ENCODE measurements at regions not wholly inside any gene's neighbourhood (a gene's known extent, or its start where the extent isn't known, plus 50 kb on each side); places are given as distances from the start of the nearest gene placed in this dataset.

DNA sequence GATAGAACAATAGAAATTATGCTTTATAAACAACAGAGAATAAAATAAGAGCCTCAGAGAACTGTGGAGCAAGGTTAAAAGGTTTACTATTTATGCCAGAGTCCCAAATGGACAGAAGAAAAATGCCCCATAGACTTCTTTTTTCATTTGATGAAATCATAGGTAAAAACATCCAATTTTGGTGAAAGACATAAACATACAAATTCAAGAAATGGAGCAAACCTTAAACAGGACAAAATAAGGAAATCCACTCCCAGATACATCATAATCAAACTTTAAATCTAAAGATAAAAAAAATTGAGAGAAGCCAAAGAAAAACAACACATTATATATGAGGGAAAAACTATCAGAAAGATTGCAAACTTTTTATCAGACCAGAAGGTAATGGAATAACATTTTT is 182.8 kb downstream of the GADD45G start:
- H3K4me3 ChIP-seq (replicated peaks in 1 of 2; ENCODE audit: low read depth in 2 of 2, low read length in 2 of 2): no peak overlapping the region
- TF ChIP-seq, protein P1, sequence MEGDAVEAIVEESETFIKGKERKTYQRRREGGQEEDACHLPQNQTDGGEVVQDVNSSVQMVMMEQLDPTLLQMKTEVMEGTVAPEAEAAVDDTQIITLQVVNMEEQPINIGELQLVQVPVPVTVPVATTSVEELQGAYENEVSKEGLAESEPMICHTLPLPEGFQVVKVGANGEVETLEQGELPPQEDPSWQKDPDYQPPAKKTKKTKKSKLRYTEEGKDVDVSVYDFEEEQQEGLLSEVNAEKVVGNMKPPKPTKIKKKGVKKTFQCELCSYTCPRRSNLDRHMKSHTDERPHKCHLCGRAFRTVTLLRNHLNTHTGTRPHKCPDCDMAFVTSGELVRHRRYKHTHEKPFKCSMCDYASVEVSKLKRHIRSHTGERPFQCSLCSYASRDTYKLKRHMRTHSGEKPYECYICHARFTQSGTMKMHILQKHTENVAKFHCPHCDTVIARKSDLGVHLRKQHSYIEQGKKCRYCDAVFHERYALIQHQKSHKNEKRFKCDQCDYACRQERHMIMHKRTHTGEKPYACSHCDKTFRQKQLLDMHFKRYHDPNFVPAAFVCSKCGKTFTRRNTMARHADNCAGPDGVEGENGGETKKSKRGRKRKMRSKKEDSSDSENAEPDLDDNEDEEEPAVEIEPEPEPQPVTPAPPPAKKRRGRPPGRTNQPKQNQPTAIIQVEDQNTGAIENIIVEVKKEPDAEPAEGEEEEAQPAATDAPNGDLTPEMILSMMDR (IDR thresholded peaks at IDR 0.05; ENCODE audit: low read depth, low read length): no peak
- DNase-seq (ENCODE audit: low read depth in 2 of 2): no peak

DNA sequence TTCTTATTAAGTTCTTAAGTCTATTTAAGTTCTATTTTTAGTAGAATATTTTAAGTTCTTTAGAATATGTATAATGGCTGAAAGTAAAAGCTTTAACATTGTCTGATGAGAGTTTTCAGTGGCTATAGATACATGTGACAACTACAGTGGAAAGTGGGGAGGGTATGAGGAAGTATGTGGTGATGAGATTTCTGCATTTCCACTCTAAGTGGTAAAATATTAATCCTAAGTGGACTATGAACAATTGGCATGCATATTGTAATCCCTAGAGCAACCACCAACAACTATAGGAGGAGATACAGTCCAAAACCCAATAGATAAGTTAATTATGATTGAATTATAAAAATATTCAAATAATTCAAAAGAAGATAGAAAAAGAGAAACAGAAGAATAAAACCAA is 183.6 kb downstream of the GADD45G start:
- DNase-seq (ENCODE audit: low read depth in 2 of 2): no peak
- H3K4me3 ChIP-seq (replicated peaks in 1 of 2; ENCODE audit: low read depth in 2 of 2, low read length in 2 of 2): no peak overlapping the region
- TF ChIP-seq, protein P1 (IDR thresholded peaks at IDR 0.05; ENCODE audit: low read depth, low read length): no peak

DNA sequence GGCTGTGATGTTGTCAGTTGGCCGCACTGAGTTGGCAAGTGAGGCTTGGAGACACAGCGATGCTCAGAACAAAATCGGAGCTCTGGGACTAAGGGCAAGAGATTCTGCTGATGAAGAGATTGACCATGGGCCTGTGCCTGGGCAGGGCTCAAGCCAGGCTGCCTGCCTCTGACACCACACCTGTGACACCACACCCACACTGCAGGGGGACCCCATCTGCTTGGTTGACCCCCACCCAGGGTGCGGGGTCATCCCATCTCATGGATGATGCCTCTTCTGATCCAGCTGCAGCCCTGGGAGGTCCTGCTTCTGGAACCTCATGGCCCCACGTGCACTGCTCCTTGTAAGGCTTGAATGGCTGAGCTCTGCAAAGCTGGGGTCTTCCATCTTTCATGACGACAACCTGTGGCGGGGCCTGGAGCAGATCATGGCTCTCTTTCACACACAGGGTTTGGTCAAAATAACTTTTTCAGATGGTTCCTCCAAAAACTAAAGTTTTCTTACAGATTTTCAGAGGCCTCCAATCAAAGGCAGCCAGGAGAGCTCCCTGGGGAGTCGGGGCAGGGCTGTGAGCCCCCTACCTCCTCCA is 185.2 kb downstream of the GADD45G start:
- no peak overlapping the region for H3K4me3 ChIP-seq (replicated peaks in 1 of 2; ENCODE audit: low read depth in 2 of 2, low read length in 2 of 2)
- TF ChIP-seq, protein P1 (IDR thresholded peaks at IDR 0.05; ENCODE audit: low read depth, low read length): no peak
- no peak for DNase-seq (ENCODE audit: low read depth in 2 of 2)

DNA sequence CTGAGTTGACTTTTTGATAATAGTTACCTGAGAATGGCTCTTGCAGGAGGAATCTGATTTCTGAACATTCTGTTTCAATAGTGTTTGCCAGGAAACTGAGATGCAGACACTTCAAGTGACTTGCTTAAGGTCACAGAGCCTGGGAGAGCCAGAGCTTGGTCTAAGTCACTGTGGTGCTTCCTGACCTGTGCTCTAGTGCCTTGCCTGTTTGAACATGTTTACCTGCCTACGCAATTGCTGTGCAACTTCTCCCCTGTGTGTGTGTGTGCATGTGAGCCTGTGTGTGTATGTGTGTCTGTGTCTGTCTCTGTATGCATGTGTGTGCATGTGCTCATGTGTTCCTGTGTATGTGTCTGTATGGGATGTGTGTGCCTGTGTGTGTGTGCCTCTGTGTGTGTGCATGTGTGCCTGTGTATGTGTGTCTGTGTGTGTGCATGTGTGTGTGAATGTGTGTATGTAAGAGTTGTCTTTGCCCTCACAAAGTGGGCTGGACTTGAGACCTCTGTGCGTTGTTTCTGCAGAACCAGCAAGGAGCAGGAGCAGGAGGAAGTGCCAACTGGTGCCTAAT is 185.8 kb downstream of the GADD45G start:
- no peak overlapping the region for H3K4me3 ChIP-seq (replicated peaks in 1 of 2; ENCODE audit: low read depth in 2 of 2, low read length in 2 of 2)
- TF ChIP-seq, protein P1 (IDR thresholded peaks at IDR 0.05; ENCODE audit: low read depth, low read length): no peak
- no peak for DNase-seq (ENCODE audit: low read depth in 2 of 2)

DNA sequence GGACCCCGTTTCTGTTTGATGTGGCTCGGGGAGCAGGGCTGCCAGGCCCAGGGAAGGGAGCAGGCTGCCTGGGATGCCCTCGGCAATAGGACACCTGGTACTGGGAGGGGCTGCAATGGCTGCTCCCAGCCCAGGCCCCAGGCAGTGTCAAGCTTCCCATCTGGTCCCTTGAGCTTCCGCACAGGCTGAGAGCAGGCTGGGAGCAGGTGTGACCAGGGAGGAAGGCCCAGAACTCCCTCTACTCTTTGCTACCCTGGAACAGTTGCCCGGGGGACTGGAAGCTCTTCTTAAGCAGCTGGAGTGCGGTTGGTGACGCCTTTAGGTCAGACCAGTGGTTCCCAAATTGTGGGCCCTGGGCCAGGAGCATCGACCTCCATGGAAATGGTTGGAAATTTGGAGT is 186.9 kb downstream of the GADD45G start:
- no peak overlapping the region for H3K4me3 ChIP-seq (replicated peaks in 1 of 2; ENCODE audit: low read depth in 2 of 2, low read length in 2 of 2)
- DNase-seq (ENCODE audit: low read depth in 2 of 2): no peak
- TF ChIP-seq, protein P1 (IDR thresholded peaks at IDR 0.05; ENCODE audit: low read depth, low read length): no peak

DNA sequence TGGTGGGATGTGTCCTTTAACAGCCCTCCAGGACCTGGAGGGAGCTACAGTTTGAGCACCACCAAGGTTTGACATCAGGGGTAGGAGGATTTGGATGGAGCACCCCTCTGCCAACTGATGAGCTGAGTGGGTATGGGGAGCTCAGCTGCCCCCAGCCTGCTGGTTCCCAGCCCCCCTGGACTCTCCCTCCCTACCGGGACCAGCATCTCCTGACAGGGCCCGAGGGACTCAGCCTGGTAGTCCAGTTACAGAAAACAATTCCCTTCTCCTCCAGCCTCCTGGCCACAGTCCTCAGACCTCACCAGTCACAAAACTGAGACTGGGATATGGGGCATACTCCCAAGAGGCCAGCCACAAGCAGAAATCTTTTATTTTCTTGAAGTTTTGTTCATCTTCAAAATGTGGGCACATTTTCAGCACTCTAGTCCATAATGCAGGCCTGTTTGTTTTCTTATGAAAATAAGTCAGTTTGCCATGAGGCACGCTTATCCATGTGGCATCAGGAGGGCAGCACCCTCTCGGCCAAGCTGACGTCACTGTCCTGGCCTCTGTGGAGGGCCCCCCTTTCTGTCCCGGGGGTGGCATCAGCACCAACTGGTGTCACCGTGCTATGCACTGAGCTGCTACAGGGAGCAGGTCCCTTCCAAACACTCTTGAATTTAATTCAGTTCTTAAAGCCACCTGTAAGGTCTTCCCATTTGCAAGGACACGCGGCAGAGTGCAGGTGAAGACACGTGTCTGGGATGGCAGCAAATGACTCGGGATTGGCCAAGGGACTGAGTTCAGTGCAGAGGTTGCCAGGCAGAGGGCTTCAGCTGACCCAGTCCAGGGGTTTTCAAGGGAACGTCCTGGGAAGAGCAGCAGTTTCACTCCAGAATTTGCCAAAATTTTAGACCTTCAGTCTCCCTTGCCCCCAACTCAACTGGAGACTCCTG is 187.6 kb downstream of the GADD45G start:
- DNase-seq (ENCODE audit: low read depth in 2 of 2): no peak
- TF ChIP-seq, protein P1 (IDR thresholded peaks at IDR 0.05; ENCODE audit: low read depth, low read length): no peak
- H3K4me3 ChIP-seq (replicated peaks in 1 of 2; ENCODE audit: low read depth in 2 of 2, low read length in 2 of 2): no peak overlapping the region
